SK-N-SH (cell line): ENCODE measurements at regions not wholly inside any gene's neighbourhood (a gene's known extent, or its start where the extent isn't known, plus 50 kb on each side); places are given as distances from the start of the nearest gene placed in this dataset.

Experiments
- CTCF ChIA-PET: fragments of 300-600, 350-600 bp; formaldehyde crosslinking; extraction: SDS; loops from one replicate; lab custom pipeline; 2021; lab: Yijun Ruan, JAX
- POLR2A ChIA-PET: fragments of 350-600 bp; sonication (Branson Sonifier 250); formaldehyde crosslinking; extraction: SDS; loops from one replicate; lab custom pipeline; 2020; ENCODE audit warnings: antibody characterized with exemption, inconsistent platforms; lab: Yijun Ruan, JAX
- DNase-seq: peaks from one replicate; pipeline ENCODE4 v3.0.0; 2012
- H2AFZ ChIP-seq: fragments of 200-600 bp; sonication (generic); 2 replicates; pipeline ENCODE4 v1.8.1; 2016; ENCODE audit warnings: antibody characterized with exemption, mild to moderate bottlenecking, low read depth
- H3F3A ChIP-seq: fragments of 200-600 bp; sonication (generic); replicated peaks from 2 replicates; pipeline ENCODE3; 2016; ENCODE audit warnings: antibody characterized with exemption, mild to moderate bottlenecking; ENCODE audit not compliant: insufficient read depth
- H3K27ac ChIP-seq, 2 experiments: fragments of 200-500 bp in 1 of 2; fragments of 200-600 bp in 1 of 2; sonication (Bioruptor generic) in 1 of 2; sonication (generic), shearing (Covaris generic) in 1 of 2; 2 replicates each; pipeline versions ENCODE4 v1.5.1 to v1.6.1; 2014 to 2016; ENCODE audit warnings: low read depth in 2 of 2, inconsistent platforms in 1 of 2, low read length in 1 of 2, mild to moderate bottlenecking in 1 of 2, mixed read lengths in 1 of 2
- H3K27me3 ChIP-seq: fragments of 200-600 bp; sonication (generic), shearing (Covaris generic); 2 replicates; pipeline ENCODE4 v1.6.1; 2016; ENCODE audit warnings: mixed run types; ENCODE audit not compliant: insufficient read depth
- H3K36me3 ChIP-seq, 2 experiments: fragments of 200-500 bp in 1 of 2; fragments of 200-600 bp in 1 of 2; sonication (Bioruptor generic) in 1 of 2; sonication (generic) in 1 of 2; replicated peaks in 1 of 2; 2 replicates each; pipeline versions ENCODE3 to v1.5.1; 2014 to 2016; ENCODE audit warnings: low read length in 1 of 2, mild to moderate bottlenecking in 1 of 2; ENCODE audit not compliant: insufficient read depth in 2 of 2, control insufficient read depth in 1 of 2
- H3K4me1 ChIP-seq, 2 experiments: fragments of 200-500 bp in 1 of 2; fragments of 200-600 bp in 1 of 2; sonication (Bioruptor generic) in 1 of 2; sonication (generic), shearing (Covaris generic) in 1 of 2; 2 replicates each; pipeline versions ENCODE4 v1.5.1 to v1.6.1; 2014 to 2016; ENCODE audit warnings: low read depth in 1 of 2, low read length in 1 of 2, mixed run types in 1 of 2; ENCODE audit not compliant: insufficient read depth in 2 of 2, control insufficient read depth in 1 of 2
- H3K4me2 ChIP-seq: fragments of 200-600 bp; sonication (generic), shearing (Covaris generic); 2 replicates; pipeline ENCODE4 v1.6.1; 2017; ENCODE audit warnings: mixed run types
- H3K4me3 ChIP-seq, 2 experiments: fragments of 200-500 bp in 1 of 2; fragments of 200-600 bp in 1 of 2; sonication (Bioruptor generic) in 1 of 2; sonication (generic), shearing (Covaris generic) in 1 of 2; 2 replicates each; pipeline versions ENCODE4 v1.5.1 to v1.8.1; 2014 to 2016; ENCODE audit warnings: low read depth in 2 of 2, inconsistent platforms in 1 of 2, low read length in 1 of 2, mild to moderate bottlenecking in 1 of 2, mixed read lengths in 1 of 2, moderate library complexity in 1 of 2
- H3K79me2 ChIP-seq: fragments of 200-600 bp; sonication (generic); 2 replicates; pipeline ENCODE4 v1.8.1; 2017; ENCODE audit warnings: mild to moderate bottlenecking; ENCODE audit not compliant: insufficient read depth
- H3K9ac ChIP-seq: fragments of 200-600 bp; sonication (generic); 2 replicates; pipeline ENCODE4 v1.6.1; 2017; ENCODE audit warnings: mixed run types
- H3K9me2 ChIP-seq: fragments of 200-600 bp; sonication (generic); 2 replicates; pipeline ENCODE4 v1.6.1; 2017; ENCODE audit warnings: mixed run types
- H3K9me3 ChIP-seq: fragments of 200-600 bp; sonication (generic); 2 replicates; pipeline ENCODE4 v1.6.1; 2017; ENCODE audit warnings: mixed run types, mild to moderate bottlenecking, moderate library complexity
- H4K20me1 ChIP-seq: fragments of 200-600 bp; sonication (generic); 2 replicates; pipeline ENCODE4 v1.6.1; 2017; ENCODE audit warnings: mild to moderate bottlenecking, mixed run types; ENCODE audit not compliant: insufficient read depth
- CHD2 ChIP-seq: fragments of 150-350 bp; IDR thresholded peaks from 2 replicates; pipeline ENCODE4 v1.6.1; 2018; ENCODE audit warnings: low read length; ENCODE audit not compliant: partially characterized antibody
- JUND ChIP-seq: IDR thresholded peaks from 2 replicates; pipeline ENCODE4 v1.4.0; 2012
- MAX ChIP-seq: IDR thresholded peaks from 2 replicates; pipeline ENCODE4 v1.4.0; 2012; ENCODE audit warnings: low read depth
- NRF1 ChIP-seq: IDR thresholded peaks from 2 replicates; pipeline ENCODE4 v1.6.1; 2012; ENCODE audit warnings: low read depth, mild to moderate bottlenecking, low read length
- POLR2AphosphoS5 ChIP-seq: IDR thresholded peaks from 2 replicates; pipeline ENCODE4 v1.6.1; 2012; ENCODE audit warnings: low read depth, low read length
- RAD21 ChIP-seq: IDR thresholded peaks from 2 replicates; pipeline ENCODE4 v1.6.1; 2012; ENCODE audit warnings: mild to moderate bottlenecking, low read length
- RCOR1 ChIP-seq: fragments of 150-350 bp; IDR thresholded peaks from 2 replicates; pipeline ENCODE4 v1.6.1; 2017; ENCODE audit warnings: antibody characterized with exemption, low read length
- RXRA ChIP-seq: IDR thresholded peaks from 2 replicates; pipeline ENCODE4 v1.4.0; 2012; ENCODE audit warnings: low read depth, mild to moderate bottlenecking, borderline replicate concordance
- YY1 ChIP-seq: IDR thresholded peaks from 2 replicates; pipeline ENCODE4 v1.4.0; 2012; ENCODE audit warnings: low read depth, mild to moderate bottlenecking
- WGBS: methylation state at CpG from one replicate; pipeline ENCODE4 v1.1.6; 2017; ENCODE audit warnings: low lambda C conversion rate; 5-methylcytosine and 5-hydroxymethylcytosine counted together
- TF ChIP-seq, protein P1 (sequence below): fragments of 200-600 bp; sonication (generic); IDR thresholded peaks from 2 replicates; pipeline ENCODE4 v1.6.1; 2017; ENCODE audit warnings: antibody characterized with exemption, mild to moderate bottlenecking, moderate library complexity

DNA sequence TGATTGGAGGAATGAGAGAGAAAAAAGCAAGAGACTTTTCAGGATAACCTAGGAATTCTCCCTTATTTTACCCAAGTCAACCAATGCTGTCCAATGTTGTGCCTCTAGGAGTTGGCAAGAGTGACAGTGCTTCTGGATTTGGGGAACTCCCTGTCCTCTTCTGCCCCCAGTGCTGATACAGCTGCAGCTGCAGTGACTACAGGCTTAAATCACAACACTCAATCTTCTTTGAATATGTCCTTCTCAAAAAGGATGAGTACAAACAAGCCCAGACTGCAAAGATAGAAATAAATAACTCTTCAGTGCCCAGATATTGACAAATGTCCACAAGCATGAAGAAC, 141.0 kb upstream of the COL21A1 start:
- Histone ChIP-seq H3K27me3 (no peaks in the 10 kb centered on the region), H3K4me1 (no peaks in the 10 kb centered on the region), H3K9me3 (0 out of 2 replicates have a peak, but pooled peaks cover 9% of the 10 kb centered on the region), H4K20me1 (no peaks in the 10 kb centered on the region), H2AFZ (no peak overlapping the region), H3K9me2 (no peaks in the 10 kb centered on the region), H3K36me3 (no peaks in the 10 kb centered on the region), H3K4me3 (no peak overlapping the region), H3K4me2 (no peak overlapping the region), H3F3A (no peaks in the 10 kb centered on the region), H3K9ac (no peak overlapping the region), H3K79me2 (no peaks in the 10 kb centered on the region), H3K27ac (no peak overlapping the region)
- ChIA-PET CTCF (no interaction called here), POLR2A (no interaction called here)
- TF ChIP-seq YY1 (no peak), RAD21 (no peak), RCOR1 (no peak), MAX (no peak), RXRA (no peak), POLR2AphosphoS5 (no peak), NRF1 (no peak), CHD2 (no peak)
- DNase-seq = no peak

GRCh38 chr6:56387621-56388414, 140.4 kb upstream of the COL21A1 start:
- H2AFZ ChIP-seq = no peak overlapping the region
- no peak for TF ChIP-seq POLR2AphosphoS5
- TF ChIP-seq, all 33 proteins: peak for 0
- no peaks in the 10 kb centered on the region for H3K9me2 ChIP-seq
- ChIA-PET CTCF (no interaction called here), POLR2A (no interaction called here)
- 89% methylated on average over 1 of the region's 2 CpGs for WGBS
- H3K36me3 ChIP-seq = no peaks in the 10 kb centered on the region
- no peaks in the 10 kb centered on the region for H3K4me1 ChIP-seq
- H3K27ac ChIP-seq = no peak overlapping the region
- H3F3A ChIP-seq = no peaks in the 10 kb centered on the region
- H3K79me2 ChIP-seq = no peaks in the 10 kb centered on the region
- H4K20me1 ChIP-seq = no peaks in the 10 kb centered on the region
- 0 out of 2 replicates have a peak, but pooled peaks cover 9% of the 10 kb centered on the region for H3K9me3 ChIP-seq
- no peak overlapping the region for H3K9ac ChIP-seq
- H3K4me3 ChIP-seq = no peak overlapping the region
- no peaks in the 10 kb centered on the region for H3K27me3 ChIP-seq
- H3K4me2 ChIP-seq = no peak overlapping the region
- no peak for DNase-seq

DNA sequence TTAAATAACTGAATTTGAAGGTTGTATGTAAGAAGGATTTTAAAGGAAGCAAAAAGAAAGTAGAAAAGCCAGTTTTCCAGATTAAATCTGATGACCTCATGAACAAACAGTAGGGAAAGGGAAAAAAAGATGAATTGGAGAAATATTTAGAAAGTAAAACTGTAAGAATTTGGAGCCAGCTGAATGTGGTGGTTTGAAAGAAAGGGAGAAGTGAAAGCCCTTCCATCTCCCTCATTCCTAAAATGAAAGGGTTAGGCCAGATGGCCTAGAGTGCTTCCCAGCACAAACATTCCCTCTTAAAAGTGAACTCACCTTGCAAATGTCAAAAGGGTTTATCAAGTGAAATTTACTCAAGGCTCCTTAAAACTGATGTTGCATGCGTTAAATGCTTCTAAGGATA, 139.3 kb upstream of the COL21A1 start:
- Histone ChIP-seq H3K9me2 (no peaks in the 10 kb centered on the region), H3K4me3 (no peak overlapping the region), H4K20me1 (no peaks in the 10 kb centered on the region), H3K36me3 (no peaks in the 10 kb centered on the region), H3K4me1 (no peaks in the 10 kb centered on the region), H3K27ac (no peak overlapping the region), H3K9ac (no peak overlapping the region), H3K9me3 (0 out of 2 replicates have a peak, but pooled peaks cover 9% of the 10 kb centered on the region), H3F3A (no peaks in the 10 kb centered on the region), H3K4me2 (no peak overlapping the region), H2AFZ (no peak overlapping the region), H3K79me2 (no peaks in the 10 kb centered on the region), H3K27me3 (no peaks in the 10 kb centered on the region)
- ChIA-PET CTCF (interaction anchor here (0.6 kb wide), 1 partner anchor 184 kb away, joined by 3 read pairs; no protein-coding TSS in a partner anchor), POLR2A (no interaction called here)
- TF ChIP-seq JUND = no peak
- TF ChIP-seq POLR2AphosphoS5 = no peak
- TF ChIP-seq, protein P1, sequence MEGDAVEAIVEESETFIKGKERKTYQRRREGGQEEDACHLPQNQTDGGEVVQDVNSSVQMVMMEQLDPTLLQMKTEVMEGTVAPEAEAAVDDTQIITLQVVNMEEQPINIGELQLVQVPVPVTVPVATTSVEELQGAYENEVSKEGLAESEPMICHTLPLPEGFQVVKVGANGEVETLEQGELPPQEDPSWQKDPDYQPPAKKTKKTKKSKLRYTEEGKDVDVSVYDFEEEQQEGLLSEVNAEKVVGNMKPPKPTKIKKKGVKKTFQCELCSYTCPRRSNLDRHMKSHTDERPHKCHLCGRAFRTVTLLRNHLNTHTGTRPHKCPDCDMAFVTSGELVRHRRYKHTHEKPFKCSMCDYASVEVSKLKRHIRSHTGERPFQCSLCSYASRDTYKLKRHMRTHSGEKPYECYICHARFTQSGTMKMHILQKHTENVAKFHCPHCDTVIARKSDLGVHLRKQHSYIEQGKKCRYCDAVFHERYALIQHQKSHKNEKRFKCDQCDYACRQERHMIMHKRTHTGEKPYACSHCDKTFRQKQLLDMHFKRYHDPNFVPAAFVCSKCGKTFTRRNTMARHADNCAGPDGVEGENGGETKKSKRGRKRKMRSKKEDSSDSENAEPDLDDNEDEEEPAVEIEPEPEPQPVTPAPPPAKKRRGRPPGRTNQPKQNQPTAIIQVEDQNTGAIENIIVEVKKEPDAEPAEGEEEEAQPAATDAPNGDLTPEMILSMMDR = no peak
- 100% methylated on average over 1 of the region's 1 CpG for WGBS
- DNase-seq = no peak
